Astrocyte (in vitro differentiated cells and primary cell): ENCODE measurements at regions not wholly inside any gene's neighbourhood (a gene's known extent, or its start where the extent isn't known, plus 50 kb on each side); places are given as distances from the start of the nearest gene placed in this dataset.

ENCODE experiments used
- CTCF ChIP-seq: IDR thresholded peaks from 2 replicates; pipeline ENCODE4 v1.5.1; 2011; ENCODE audit warnings: low read depth, mild to moderate bottlenecking, inconsistent platforms, low read length, moderate library complexity; ENCODE audit not compliant: insufficient read depth
- EZH2 ChIP-seq: IDR thresholded peaks from 2 replicates; pipeline ENCODE4 v1.6.1; 2012; ENCODE audit warnings: mild to moderate bottlenecking, low read length, inconsistent platforms; ENCODE audit not compliant: insufficient read depth

DNA sequence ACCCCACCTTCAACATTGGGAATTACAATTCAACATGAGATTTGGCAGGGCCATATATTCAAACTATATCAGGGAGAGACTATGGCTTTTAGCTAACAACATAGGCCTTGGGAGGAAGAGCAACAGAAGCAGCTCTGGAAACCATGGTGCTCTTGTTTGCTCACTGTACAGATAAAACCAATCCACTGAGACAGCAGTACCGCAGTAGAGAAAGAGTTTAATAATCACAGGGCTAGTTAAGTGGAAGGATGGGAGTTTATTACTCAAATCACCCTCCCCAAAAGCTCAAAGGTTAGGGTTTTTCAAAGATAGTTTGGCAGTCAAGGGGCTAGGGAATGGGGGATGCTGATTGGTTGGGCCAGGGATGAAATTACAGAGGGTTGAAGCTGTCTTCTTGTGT lies 52.7 kb upstream of the CRHR1 start:
- TF ChIP-seq CTCF (no peak), EZH2 (no peak)
